Gastroesophageal sphincter (tissue), 4 donors: ENCODE measurements at regions not wholly inside any gene's neighbourhood (a gene's known extent, or its start where the extent isn't known, plus 50 kb on each side); places are given as distances from the start of the nearest gene placed in this dataset.

Source experiments
- ATAC-seq: fragments of 150-250 bp; one replicate; pipeline ENCODE4 v1.9.1; 2016; ENCODE audit warnings: mild to moderate bottlenecking, moderate library complexity
- H3K27ac ChIP-seq, 4 donors: fragments of 200-600 bp; sonication (generic) in 3 of 4; 1 replicate in 3 of 4; 2 replicates in 1 of 4; pipeline ENCODE4 v1.5.1; 2016 to 2019
- H3K27me3 ChIP-seq: fragments of 200-600 bp; sonication (generic); one replicate; pipeline ENCODE4 v1.5.1; 2019
- H3K36me3 ChIP-seq, 2 donors: fragments of 200-600 bp; sonication (generic); one replicate each; pipeline ENCODE4 v1.5.1; 2019; ENCODE audit warnings: control low read depth in 1 of 2
- H3K4me1 ChIP-seq, 3 donors: fragments of 200-600 bp; sonication (generic); 1 replicate in 2 of 3; 2 replicates in 1 of 3; pipeline ENCODE4 v1.5.1; 2016 to 2019; ENCODE audit warnings: control low read depth in 2 of 3
- H3K4me3 ChIP-seq, 2 donors: fragments of 200-600 bp; sonication (generic); one replicate each; pipeline ENCODE4 v1.5.1; 2019; ENCODE audit warnings: mild to moderate bottlenecking in 1 of 2, moderate library complexity in 1 of 2
- H3K9me3 ChIP-seq, 3 donors: fragments of 200-600 bp; sonication (generic); one replicate each; pipeline ENCODE4 v1.5.1; 2017 to 2019; ENCODE audit warnings: control low read depth in 2 of 3
- EP300 ChIP-seq: sonication (generic); formaldehyde crosslinking; IDR thresholded peaks from one replicate; pipeline ENCODE4 v1.6.1; 2017; ENCODE audit warnings: antibody characterized with exemption, mild to moderate bottlenecking
- POLR2A ChIP-seq, 2 donors: fragments of 450-650 bp; IDR thresholded peaks; one replicate each; pipeline ENCODE4 v1.6.1; 2017; ENCODE audit warnings: antibody characterized with exemption in 2 of 2, mild to moderate bottlenecking in 2 of 2, moderate library complexity in 1 of 2
- POLR2AphosphoS5 ChIP-seq: sonication (generic); formaldehyde crosslinking; IDR thresholded peaks from one replicate; pipeline ENCODE4 v1.6.1; 2017; ENCODE audit warnings: antibody characterized with exemption
- WGBS, 2 donors: methylation state at CpG; one replicate each; pipeline ENCODE4 v1.1.5; 2018; ENCODE audit warnings: low coverage in 1 of 2; 5-methylcytosine and 5-hydroxymethylcytosine counted together
- TF ChIP-seq, protein P1 (sequence below), 4 experiments: fragments of 200-600 bp in 2 of 4; fragments of 450-650 bp in 2 of 4; sonication (generic) in 1 of 4; IDR thresholded peaks; one replicate each; pipeline ENCODE4 v1.5.1; 2017 to 2019; ENCODE audit warnings: antibody characterized with exemption in 4 of 4, mild to moderate bottlenecking in 2 of 4, moderate library complexity in 2 of 4

- Histone ChIP-seq H3K9me3 (peaks cover 0 to 5% (median 0%) of the 10 kb centered on the region in 3 donors), H3K27ac (no peak overlapping the region), H3K4me3 (no peak overlapping the region), H3K4me1 (no peaks in the 10 kb centered on the region), H3K36me3 (no peaks in the 10 kb centered on the region), H3K27me3 (peaks cover 25% of the 10 kb centered on the region)
- 49 to 66% methylated on average over 3 of the region's 3 CpGs for WGBS, 2 donors
- ATAC-seq = no peak
- no peak for TF ChIP-seq POLR2A (IDR thresholded peaks at IDR 0.05)
- no peak for TF ChIP-seq EP300
- TF ChIP-seq, protein P1, sequence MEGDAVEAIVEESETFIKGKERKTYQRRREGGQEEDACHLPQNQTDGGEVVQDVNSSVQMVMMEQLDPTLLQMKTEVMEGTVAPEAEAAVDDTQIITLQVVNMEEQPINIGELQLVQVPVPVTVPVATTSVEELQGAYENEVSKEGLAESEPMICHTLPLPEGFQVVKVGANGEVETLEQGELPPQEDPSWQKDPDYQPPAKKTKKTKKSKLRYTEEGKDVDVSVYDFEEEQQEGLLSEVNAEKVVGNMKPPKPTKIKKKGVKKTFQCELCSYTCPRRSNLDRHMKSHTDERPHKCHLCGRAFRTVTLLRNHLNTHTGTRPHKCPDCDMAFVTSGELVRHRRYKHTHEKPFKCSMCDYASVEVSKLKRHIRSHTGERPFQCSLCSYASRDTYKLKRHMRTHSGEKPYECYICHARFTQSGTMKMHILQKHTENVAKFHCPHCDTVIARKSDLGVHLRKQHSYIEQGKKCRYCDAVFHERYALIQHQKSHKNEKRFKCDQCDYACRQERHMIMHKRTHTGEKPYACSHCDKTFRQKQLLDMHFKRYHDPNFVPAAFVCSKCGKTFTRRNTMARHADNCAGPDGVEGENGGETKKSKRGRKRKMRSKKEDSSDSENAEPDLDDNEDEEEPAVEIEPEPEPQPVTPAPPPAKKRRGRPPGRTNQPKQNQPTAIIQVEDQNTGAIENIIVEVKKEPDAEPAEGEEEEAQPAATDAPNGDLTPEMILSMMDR (IDR thresholded peaks at IDR 0.05) = no peak
- no peak for TF ChIP-seq POLR2AphosphoS5
Observed at GRCh38 chr19:28929006-28929405, 283.9 kb downstream of the UQCRFS1 start.

DNA sequence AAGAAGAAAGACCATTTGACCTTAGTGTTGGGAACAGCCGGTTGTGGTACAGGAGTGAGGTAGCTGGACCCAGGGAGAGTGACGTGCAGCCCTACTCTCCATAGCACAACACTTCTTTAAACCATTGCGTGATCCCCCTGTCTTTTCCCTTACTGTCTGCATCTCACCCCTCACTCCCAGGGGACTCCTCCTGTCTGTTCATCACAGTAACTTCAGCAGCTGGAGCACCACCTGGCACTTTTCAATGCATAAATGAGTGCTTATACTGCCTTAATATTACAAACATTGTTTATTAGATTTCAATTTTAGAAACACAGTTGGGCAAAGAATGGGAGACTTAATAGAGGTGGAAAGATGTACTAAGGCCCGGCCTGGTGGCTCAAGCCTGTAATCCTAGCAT, 285.5 kb downstream of the UQCRFS1 start:
- Histone ChIP-seq H3K36me3 (no peaks in the 10 kb centered on the region), H3K27me3 (peaks cover 14% of the 10 kb centered on the region), H3K4me3 (no peak overlapping the region), H3K4me1 (no peaks in the 10 kb centered on the region), H3K27ac (no peak overlapping the region), H3K9me3 (peaks cover 0 to 5% (median 0%) of the 10 kb centered on the region in 3 donors)
- ATAC-seq = no peak
- WGBS, 2 donors = 29 to 38% methylated on average over 4 of the region's 4 CpGs
- TF ChIP-seq EP300 = no peak
- TF ChIP-seq POLR2AphosphoS5 = no peak
- TF ChIP-seq, protein P1 (IDR thresholded peaks at IDR 0.05) = no peak
- no peak for TF ChIP-seq POLR2A (IDR thresholded peaks at IDR 0.05)

- ATAC-seq = no peak
- no peak overlapping the region for H3K27ac ChIP-seq
- H3K27me3 ChIP-seq = peaks cover 23% of the 10 kb centered on the region
- no peaks in the 10 kb centered on the region for H3K36me3 ChIP-seq
- WGBS, 2 donors = 45 to 58% methylated on average over 7 to 8 of the region's 17 CpGs
- TF ChIP-seq EP300 (no peak), POLR2AphosphoS5 (no peak), POLR2A (IDR thresholded peaks at IDR 0.05) (no peak)
- TF ChIP-seq, protein P1 (IDR thresholded peaks at IDR 0.05) = no peak
- no peak overlapping the region for H3K4me3 ChIP-seq
- no peaks in the 10 kb centered on the region for H3K4me1 ChIP-seq
- H3K9me3 ChIP-seq = no peaks in the 10 kb centered on the region
Observed at GRCh38 chr19:28920269-28921066, 292.5 kb downstream of the UQCRFS1 start.

DNA sequence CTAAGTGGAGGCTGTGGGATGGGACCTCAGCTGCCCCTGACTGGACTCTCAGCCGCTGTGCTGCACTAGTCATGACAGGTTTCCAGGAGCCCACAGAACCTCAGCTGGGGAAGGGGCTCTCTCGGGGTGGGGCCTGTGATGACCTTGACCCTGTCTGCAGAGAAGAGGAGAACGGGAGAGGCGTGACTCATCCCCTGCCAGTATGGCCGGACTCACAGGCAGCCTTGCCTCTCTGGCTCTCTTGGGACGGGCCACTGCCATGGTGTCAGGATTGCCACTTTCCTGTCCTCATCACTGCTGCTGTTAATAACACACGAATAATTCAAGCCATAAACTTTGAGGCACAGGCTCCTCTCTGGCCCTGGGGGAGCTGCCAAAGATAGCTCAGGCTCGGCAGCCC, 295.3 kb downstream of the UQCRFS1 start:
- Histone ChIP-seq H3K27me3 (peaks cover 23% of the 10 kb centered on the region), H3K4me3 (no peak overlapping the region), H3K4me1 (no peaks in the 10 kb centered on the region), H3K27ac (no peak overlapping the region), H3K36me3 (no peaks in the 10 kb centered on the region), H3K9me3 (no peaks in the 10 kb centered on the region)
- ATAC-seq = no peak
- no CpG with 5 or more reads among the region's 8 CpGs for WGBS, 2 donors
- TF ChIP-seq POLR2AphosphoS5 = no peak
- TF ChIP-seq, protein P1 (IDR thresholded peaks at IDR 0.05) = no peak
